NCI-H2081 treated with DMSO at 0.1 percent for 48 hours (cell line): ENCODE measurements at regions not wholly inside any gene's neighbourhood (a gene's known extent, or its start where the extent isn't known, plus 50 kb on each side); places are given as distances from the start of the nearest gene placed in this dataset.

Experiments
- DNase-seq: peaks from one replicate; lab custom pipeline; 2025; lab: John Stamatoyannopoulos, UW

DNA sequence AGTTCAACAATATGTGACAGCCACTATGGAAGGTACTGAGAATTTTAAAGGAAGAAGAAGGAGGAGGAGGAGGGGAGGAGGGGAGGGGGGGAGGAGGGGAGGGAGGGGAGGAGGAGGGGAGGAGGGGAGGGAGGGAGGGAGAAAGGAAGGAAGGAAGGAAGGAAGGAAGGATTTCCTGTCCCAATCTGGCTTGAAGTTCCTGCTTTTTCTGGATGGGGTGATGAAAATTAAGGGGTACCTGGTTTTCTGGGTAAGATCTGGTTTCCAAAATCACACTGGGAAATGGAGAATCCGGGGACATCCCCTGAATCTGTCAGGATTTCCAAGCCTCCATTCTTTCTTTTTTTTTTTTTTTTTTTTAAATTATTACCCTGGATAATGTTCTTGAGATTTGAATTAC lies 271.8 kb downstream of the MTX2 start:
- DNase-seq = no peak

- DNase-seq = no peak
These were observed 273.2 kb downstream of the MTX2 start for GRCh38 chr2:176542476-176542875.

DNA sequence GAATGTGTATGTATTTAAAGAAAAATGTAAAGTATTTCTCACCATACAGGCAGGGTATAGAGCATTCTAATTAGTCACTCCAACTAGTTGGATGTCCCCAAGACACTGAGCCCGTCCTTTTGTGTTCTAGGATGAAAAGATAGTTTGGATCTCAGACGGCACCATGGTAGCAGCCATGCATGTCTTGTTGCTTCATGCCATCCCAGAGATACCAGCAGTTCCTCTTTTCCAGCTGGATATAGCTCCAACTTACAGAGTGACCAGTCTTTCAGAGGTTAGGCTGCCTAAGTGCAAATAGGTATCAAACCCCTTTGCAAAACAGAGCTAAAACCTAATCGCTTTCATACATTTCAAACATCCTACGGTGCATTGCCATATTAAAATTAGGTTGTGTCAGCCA lies 275.3 kb downstream of the MTX2 start:
- no peak for DNase-seq

DNA sequence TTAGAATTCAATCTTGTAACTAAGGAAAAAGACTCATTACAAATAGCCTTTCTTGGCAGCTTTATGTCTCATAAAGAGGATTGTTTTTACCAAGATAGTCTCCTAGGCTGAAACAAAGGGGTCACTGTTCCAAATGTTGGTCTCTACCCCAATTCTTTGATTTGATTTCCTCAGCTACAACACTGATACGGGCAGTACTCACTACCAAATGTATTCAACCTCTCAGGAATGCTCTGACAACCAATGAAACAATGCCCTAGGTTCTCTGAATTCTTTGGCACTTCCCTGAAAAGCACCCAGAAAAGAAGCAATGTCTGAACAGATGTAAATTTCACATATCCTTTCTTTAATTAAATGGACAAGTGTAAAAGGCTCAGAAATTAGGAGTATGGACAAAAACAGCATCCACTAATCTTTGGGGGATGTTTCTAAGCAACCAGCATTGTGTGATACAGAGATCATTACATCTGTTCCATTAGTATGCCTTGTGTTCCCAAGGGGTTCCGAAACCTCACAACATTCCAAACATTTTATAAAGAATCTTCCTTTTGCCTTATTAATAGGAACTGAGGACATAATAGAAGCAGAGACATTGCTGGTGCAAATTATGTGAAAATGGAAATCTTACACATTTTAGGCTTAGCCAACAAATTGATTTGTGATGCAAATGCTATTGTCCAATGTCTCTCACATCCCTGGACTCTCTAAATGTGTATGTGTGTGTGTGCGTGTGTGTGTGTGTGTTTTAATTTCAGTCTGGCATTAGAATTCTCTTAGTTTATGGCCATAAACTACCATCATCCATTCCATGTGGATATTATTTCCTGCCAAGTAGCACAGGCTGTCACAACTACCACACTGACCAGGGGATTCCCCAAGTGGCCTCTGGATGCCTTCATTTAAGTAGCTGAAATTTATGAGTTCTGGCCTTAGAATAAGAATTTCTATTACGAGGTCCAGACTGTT lies 276.0 kb downstream of the MTX2 start:
- DNase-seq = no peak

- no peak for DNase-seq
These were observed 277.3 kb downstream of the MTX2 start for GRCh38 chr2:176546550-176546949.

GRCh38 chr2:176552501-176553135 lies 283.4 kb downstream of the MTX2 start:
- DNase-seq = no peak

DNA sequence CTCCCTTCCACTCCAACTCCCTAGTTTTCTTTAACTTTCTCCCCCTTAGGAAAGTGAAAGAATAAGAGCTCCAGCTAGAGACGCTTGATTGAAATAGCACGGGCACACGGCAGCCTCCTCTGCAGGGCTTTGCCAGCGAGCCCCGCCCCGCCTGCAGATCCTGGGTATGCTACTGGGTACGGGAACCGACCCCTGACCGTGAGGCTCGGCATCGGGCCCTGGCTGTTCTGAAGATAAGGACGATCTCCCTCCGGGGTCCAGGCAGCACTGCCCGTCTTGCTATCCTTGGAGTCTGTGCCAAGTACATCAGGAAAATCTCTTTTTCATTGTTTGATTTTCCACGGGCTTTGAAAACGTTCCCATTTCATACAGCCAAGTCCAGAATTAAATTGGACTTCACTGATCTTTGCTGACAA lies 284.5 kb downstream of the MTX2 start:
- peak; percentile 71 for DNase-seq

GRCh38 chr2:176554101-176555048 lies 285.1 kb downstream of the MTX2 start:
- DNase-seq = peak; percentile 64

GRCh38 chr2:176555112-176555511 lies 285.9 kb downstream of the MTX2 start:
- no peak for DNase-seq

GRCh38 chr2:176555781-176556180 lies 286.5 kb downstream of the MTX2 start:
- DNase-seq = no peak

DNA sequence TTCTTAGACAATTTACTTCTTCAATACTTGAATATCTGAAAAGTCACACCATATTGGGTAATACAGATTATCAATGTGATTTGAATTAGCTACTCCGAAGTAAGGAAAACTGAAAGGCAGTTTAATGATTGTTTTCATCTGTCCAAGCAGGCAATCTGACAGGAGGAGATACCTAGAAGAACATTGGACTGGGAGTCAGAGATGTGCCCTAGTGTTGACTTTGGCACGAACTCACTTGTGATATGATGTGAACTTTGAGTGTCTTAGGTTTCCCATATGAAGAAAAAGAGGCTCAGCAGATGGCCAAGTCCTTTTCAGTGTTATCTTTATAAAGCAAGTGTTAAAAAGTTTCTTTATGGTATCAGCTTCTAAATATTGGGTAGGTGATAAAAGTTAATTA lies 287.1 kb downstream of the MTX2 start:
- no peak for DNase-seq

DNA sequence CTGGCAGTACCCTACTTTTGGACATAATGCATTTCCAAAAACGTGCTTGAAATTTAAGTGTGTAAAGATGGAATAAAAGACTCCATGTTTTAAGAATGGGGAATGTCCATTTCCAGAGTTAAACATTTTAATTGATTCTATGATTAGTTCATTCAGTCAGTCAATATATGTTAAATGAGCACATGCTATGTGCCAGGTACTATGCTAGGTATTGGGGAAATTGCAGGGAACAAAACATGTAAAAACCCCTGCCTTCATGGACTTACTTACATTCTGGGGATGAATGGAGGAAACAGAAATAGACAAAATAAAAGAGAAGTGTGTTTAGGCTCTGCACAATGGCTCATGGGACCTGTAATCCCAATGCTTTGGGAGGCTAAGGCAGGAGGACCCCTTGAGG lies 288.6 kb downstream of the MTX2 start:
- DNase-seq = no peak

DNA sequence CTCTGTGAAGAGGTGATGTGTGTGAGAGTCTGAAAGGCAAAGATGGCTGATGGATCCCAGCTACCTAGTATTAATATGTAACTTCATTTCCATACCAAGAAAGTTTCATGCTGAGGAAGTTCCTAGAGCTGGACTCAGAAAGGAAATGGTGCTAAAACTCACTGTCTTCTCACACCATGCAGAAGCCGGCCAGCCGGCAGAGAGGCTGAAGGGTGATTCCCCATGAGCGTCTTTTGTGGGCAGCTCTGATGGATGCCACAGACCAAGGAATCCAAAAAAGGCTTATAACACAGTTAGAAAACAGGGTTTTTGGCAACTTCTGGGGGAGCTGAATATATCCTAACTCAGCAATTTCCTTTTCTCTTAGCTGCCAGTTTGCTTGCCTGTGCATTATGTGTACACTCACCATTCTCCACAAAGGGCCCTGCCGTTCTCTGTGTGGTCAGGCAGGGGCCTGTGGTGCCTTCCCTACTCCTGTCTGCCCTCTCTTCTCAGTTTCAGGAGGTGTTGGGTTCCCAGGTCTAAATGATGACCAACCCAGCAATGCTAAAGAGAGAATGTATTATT lies 289.4 kb downstream of the MTX2 start:
- DNase-seq = no peak

GRCh38 chr2:176560296-176560695 lies 291.1 kb downstream of the MTX2 start:
- DNase-seq = no peak

- no peak for DNase-seq
These were observed 292.5 kb downstream of the MTX2 start for GRCh38 chr2:176561706-176562105.

- no peak for DNase-seq
These were observed 293.3 kb downstream of the MTX2 start for GRCh38 chr2:176562359-176563078.

DNA sequence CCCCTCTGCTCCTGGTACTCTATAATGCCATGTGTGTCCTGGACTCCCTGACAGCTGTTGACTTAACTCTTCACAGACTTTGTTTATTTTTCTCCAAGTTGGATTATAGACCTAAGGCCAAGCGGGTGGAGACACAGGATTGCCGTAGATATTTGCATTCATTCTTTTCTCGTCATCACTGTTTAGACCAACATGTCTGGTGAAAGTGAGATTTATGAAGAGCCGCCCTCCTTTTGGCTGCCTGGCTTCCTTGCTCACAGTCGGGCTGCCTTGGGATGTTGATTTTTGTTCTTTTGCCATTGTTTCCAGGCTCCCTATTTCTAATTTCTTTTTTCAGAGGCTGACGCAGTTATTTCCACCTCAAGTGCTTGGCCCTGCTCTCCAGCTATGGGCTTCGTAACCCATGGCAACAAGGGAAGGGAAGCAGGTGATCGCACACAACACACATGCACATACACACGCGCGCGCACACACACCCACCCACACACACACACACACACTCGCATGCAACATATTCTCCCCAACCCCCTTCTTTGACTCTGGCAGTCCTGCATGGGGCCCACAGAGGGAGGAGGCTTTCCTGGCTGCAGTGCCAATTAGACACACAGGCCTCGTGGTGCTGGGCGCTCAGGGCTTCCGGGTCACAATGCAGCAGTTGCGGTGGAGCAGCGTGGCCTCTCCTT lies 296.5 kb downstream of the MTX2 start:
- DNase-seq = no peak

DNA sequence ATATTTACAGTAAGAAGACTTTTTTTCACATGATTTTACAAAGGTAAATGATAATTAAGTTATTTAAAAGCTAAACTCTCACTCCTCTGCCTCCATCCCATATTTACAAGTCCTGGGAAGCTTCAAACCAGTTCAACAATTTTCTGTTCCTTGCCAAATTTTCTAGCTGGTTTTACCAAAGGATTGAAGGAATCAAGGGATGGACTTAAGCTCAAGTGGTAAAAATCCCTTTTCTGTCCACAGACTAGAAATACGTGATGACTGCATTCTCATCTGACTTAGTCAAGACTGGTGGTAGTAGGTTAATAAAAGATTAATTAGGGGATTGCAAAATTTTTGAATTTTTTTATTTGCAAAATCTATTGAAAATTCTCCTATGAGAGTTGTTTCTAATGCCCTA lies 297.3 kb downstream of the MTX2 start:
- no peak for DNase-seq

DNA sequence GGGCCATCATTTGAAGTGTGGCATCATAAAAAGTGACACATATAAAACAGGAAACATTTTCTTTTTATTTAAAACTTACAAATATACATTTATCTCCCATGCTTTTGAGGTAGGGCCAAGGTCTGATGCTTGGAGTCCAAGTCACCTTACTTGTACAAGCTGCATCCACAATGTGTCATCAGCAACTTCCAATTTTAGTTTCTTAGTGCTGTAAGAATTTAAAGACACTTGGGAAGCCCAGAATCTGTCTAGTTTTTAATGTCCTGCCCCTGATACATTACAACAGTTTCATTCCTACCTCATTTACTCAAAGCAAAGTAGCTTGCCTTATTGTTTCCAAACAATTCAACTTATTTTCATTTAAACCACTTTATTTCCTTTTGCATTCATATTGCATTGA lies 297.7 kb downstream of the MTX2 start:
- no peak for DNase-seq

DNA sequence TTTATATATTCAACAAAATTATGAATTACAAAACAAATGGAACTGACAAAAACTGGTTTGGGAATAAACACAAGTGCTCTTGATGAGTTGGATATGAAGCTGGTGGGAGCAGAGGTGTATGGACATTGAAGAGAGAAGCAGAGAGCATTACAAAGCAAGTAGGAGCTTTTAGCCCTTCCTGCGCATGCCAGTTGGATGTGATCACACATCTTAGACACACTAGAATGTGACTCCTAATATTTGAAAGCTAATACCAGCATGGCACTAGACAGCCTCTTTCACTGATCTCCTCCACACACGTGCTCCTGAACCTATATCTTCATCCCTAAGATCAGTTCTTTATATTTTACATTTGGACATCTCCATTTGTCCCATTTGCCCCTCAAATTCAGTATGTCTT lies 298.1 kb downstream of the MTX2 start:
- DNase-seq = no peak

GRCh38 chr2:176569574-176569973 lies 300.3 kb downstream of the MTX2 start:
- no peak for DNase-seq
